ENCODE measurements at regions not wholly inside any gene's neighbourhood (a gene's known extent, or its start where the extent isn't known, plus 50 kb on each side); places are given as distances from the start of the nearest gene placed in this dataset.

DNA sequence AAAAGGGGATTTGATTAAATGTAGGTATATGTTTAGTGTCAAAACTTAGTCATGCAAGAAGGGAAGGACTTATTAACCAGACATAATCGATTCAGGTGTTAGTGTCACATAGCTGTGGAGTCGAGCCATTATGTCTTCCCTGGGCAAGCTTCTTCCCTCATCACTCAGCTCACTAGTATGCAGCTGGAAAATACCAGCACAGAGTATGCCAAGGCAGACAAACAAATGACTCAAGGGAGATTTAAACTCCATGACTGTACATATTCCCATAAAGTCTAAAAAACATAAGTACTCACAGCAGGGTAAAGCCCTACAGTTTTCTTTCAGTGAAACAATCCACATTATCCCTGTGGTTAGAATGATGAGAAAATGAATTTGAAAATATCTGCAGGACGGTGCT lies 304.5 kb downstream of the CBLL2 start:
- TF ChIP-seq, protein P1, sequence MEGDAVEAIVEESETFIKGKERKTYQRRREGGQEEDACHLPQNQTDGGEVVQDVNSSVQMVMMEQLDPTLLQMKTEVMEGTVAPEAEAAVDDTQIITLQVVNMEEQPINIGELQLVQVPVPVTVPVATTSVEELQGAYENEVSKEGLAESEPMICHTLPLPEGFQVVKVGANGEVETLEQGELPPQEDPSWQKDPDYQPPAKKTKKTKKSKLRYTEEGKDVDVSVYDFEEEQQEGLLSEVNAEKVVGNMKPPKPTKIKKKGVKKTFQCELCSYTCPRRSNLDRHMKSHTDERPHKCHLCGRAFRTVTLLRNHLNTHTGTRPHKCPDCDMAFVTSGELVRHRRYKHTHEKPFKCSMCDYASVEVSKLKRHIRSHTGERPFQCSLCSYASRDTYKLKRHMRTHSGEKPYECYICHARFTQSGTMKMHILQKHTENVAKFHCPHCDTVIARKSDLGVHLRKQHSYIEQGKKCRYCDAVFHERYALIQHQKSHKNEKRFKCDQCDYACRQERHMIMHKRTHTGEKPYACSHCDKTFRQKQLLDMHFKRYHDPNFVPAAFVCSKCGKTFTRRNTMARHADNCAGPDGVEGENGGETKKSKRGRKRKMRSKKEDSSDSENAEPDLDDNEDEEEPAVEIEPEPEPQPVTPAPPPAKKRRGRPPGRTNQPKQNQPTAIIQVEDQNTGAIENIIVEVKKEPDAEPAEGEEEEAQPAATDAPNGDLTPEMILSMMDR (IDR thresholded peaks at IDR 0.05), result no peak
- no peak for TF ChIP-seq POLR2A (IDR thresholded peaks at IDR 0.05)

Measured in testis (tissue), 2 donors.